HT-29 (cell line): ENCODE measurements at regions not wholly inside any gene's neighbourhood (a gene's known extent, or its start where the extent isn't known, plus 50 kb on each side); places are given as distances from the start of the nearest gene placed in this dataset.

ENCODE experiments used
- DNase-seq: peaks from one replicate; pipeline ENCODE4 v3.0.0-alpha.2; 2015; ENCODE audit warnings: low spot score

- DNase-seq: no peak
Observed at GRCh38 chr13:80755910-80756309, 415.0 kb upstream of the SPRY2 start.

GRCh38 chr13:80754441-80754840 is 413.5 kb upstream of the SPRY2 start:
- no peak for DNase-seq

- no peak for DNase-seq
Observed at GRCh38 chr13:80753866-80754265, 412.9 kb upstream of the SPRY2 start.

- no peak for DNase-seq
Observed at GRCh38 chr13:80751854-80752253, 410.9 kb upstream of the SPRY2 start.

- no peak for DNase-seq
Observed at GRCh38 chr13:80744147-80744914, 403.4 kb upstream of the SPRY2 start.

GRCh38 chr13:80742033-80742432 is 401.1 kb upstream of the SPRY2 start:
- DNase-seq: no peak

GRCh38 chr13:80740071-80740470 is 399.1 kb upstream of the SPRY2 start:
- no peak for DNase-seq

GRCh38 chr13:80737513-80737912 is 396.6 kb upstream of the SPRY2 start:
- DNase-seq: no peak

- DNase-seq: no peak
Observed at GRCh38 chr13:80727321-80727975, 386.5 kb upstream of the SPRY2 start.

- no peak for DNase-seq
Observed at GRCh38 chr13:80726868-80727267, 385.9 kb upstream of the SPRY2 start.

- DNase-seq: no peak
Observed at GRCh38 chr13:80721689-80722088, 380.8 kb upstream of the SPRY2 start.

GRCh38 chr13:80718970-80719369 is 378.0 kb upstream of the SPRY2 start:
- DNase-seq: no peak

- no peak for DNase-seq
Observed at GRCh38 chr13:80717776-80718175, 376.9 kb upstream of the SPRY2 start.

- peak; percentile 36 for DNase-seq
Observed at GRCh38 chr13:80716610-80717081, 375.7 kb upstream of the SPRY2 start.

- no peak for DNase-seq
Observed at GRCh38 chr13:80712026-80712425, 371.1 kb upstream of the SPRY2 start.

GRCh38 chr13:80708791-80709190 is 367.9 kb upstream of the SPRY2 start:
- DNase-seq: no peak

- no peak for DNase-seq
Observed at GRCh38 chr13:80707000-80707983, 366.4 kb upstream of the SPRY2 start.

- DNase-seq: no peak
Observed at GRCh38 chr13:80706164-80706471, 365.2 kb upstream of the SPRY2 start.

GRCh38 chr13:80705371-80706163 is 364.6 kb upstream of the SPRY2 start:
- DNase-seq: no peak

GRCh38 chr13:80704369-80704768 is 363.4 kb upstream of the SPRY2 start:
- no peak for DNase-seq

GRCh38 chr13:80695841-80696240 is 354.9 kb upstream of the SPRY2 start:
- no peak for DNase-seq
